SK-N-SH (cell line): ENCODE measurements at regions not wholly inside any gene's neighbourhood (a gene's known extent, or its start where the extent isn't known, plus 50 kb on each side); places are given as distances from the start of the nearest gene placed in this dataset.

Experiments
- CTCF ChIA-PET: fragments of 300-600, 350-600 bp; formaldehyde crosslinking; extraction: SDS; loops from one replicate; lab custom pipeline; 2021; lab: Yijun Ruan, JAX
- POLR2A ChIA-PET: fragments of 350-600 bp; sonication (Branson Sonifier 250); formaldehyde crosslinking; extraction: SDS; loops from one replicate; lab custom pipeline; 2020; ENCODE audit warnings: antibody characterized with exemption, inconsistent platforms; lab: Yijun Ruan, JAX
- DNase-seq: peaks from one replicate; pipeline ENCODE4 v3.0.0; 2012
- H2AFZ ChIP-seq: fragments of 200-600 bp; sonication (generic); 2 replicates; pipeline ENCODE4 v1.8.1; 2016; ENCODE audit warnings: antibody characterized with exemption, mild to moderate bottlenecking, low read depth
- H3F3A ChIP-seq: fragments of 200-600 bp; sonication (generic); replicated peaks from 2 replicates; pipeline ENCODE3; 2016; ENCODE audit warnings: antibody characterized with exemption, mild to moderate bottlenecking; ENCODE audit not compliant: insufficient read depth
- H3K27ac ChIP-seq, 2 experiments: fragments of 200-500 bp in 1 of 2; fragments of 200-600 bp in 1 of 2; sonication (Bioruptor generic) in 1 of 2; sonication (generic), shearing (Covaris generic) in 1 of 2; 2 replicates each; pipeline versions ENCODE4 v1.5.1 to v1.6.1; 2014 to 2016; ENCODE audit warnings: low read depth in 2 of 2, inconsistent platforms in 1 of 2, low read length in 1 of 2, mild to moderate bottlenecking in 1 of 2, mixed read lengths in 1 of 2
- H3K27me3 ChIP-seq: fragments of 200-600 bp; sonication (generic), shearing (Covaris generic); 2 replicates; pipeline ENCODE4 v1.6.1; 2016; ENCODE audit warnings: mixed run types; ENCODE audit not compliant: insufficient read depth
- H3K36me3 ChIP-seq, 2 experiments: fragments of 200-500 bp in 1 of 2; fragments of 200-600 bp in 1 of 2; sonication (Bioruptor generic) in 1 of 2; sonication (generic) in 1 of 2; replicated peaks in 1 of 2; 2 replicates each; pipeline versions ENCODE3 to v1.5.1; 2014 to 2016; ENCODE audit warnings: low read length in 1 of 2, mild to moderate bottlenecking in 1 of 2; ENCODE audit not compliant: insufficient read depth in 2 of 2, control insufficient read depth in 1 of 2
- H3K4me1 ChIP-seq, 2 experiments: fragments of 200-500 bp in 1 of 2; fragments of 200-600 bp in 1 of 2; sonication (Bioruptor generic) in 1 of 2; sonication (generic), shearing (Covaris generic) in 1 of 2; 2 replicates each; pipeline versions ENCODE4 v1.5.1 to v1.6.1; 2014 to 2016; ENCODE audit warnings: low read depth in 1 of 2, low read length in 1 of 2, mixed run types in 1 of 2; ENCODE audit not compliant: insufficient read depth in 2 of 2, control insufficient read depth in 1 of 2
- H3K4me2 ChIP-seq: fragments of 200-600 bp; sonication (generic), shearing (Covaris generic); 2 replicates; pipeline ENCODE4 v1.6.1; 2017; ENCODE audit warnings: mixed run types
- H3K4me3 ChIP-seq, 2 experiments: fragments of 200-500 bp in 1 of 2; fragments of 200-600 bp in 1 of 2; sonication (Bioruptor generic) in 1 of 2; sonication (generic), shearing (Covaris generic) in 1 of 2; 2 replicates each; pipeline versions ENCODE4 v1.5.1 to v1.8.1; 2014 to 2016; ENCODE audit warnings: low read depth in 2 of 2, inconsistent platforms in 1 of 2, low read length in 1 of 2, mild to moderate bottlenecking in 1 of 2, mixed read lengths in 1 of 2, moderate library complexity in 1 of 2
- H3K79me2 ChIP-seq: fragments of 200-600 bp; sonication (generic); 2 replicates; pipeline ENCODE4 v1.8.1; 2017; ENCODE audit warnings: mild to moderate bottlenecking; ENCODE audit not compliant: insufficient read depth
- H3K9ac ChIP-seq: fragments of 200-600 bp; sonication (generic); 2 replicates; pipeline ENCODE4 v1.6.1; 2017; ENCODE audit warnings: mixed run types
- H3K9me2 ChIP-seq: fragments of 200-600 bp; sonication (generic); 2 replicates; pipeline ENCODE4 v1.6.1; 2017; ENCODE audit warnings: mixed run types
- H3K9me3 ChIP-seq: fragments of 200-600 bp; sonication (generic); 2 replicates; pipeline ENCODE4 v1.6.1; 2017; ENCODE audit warnings: mixed run types, mild to moderate bottlenecking, moderate library complexity
- H4K20me1 ChIP-seq: fragments of 200-600 bp; sonication (generic); 2 replicates; pipeline ENCODE4 v1.6.1; 2017; ENCODE audit warnings: mild to moderate bottlenecking, mixed run types; ENCODE audit not compliant: insufficient read depth
- CTCF ChIP-seq: fragments of 200-600 bp; sonication (generic); IDR thresholded peaks from 2 replicates; pipeline ENCODE4 v1.6.1; 2017; ENCODE audit warnings: antibody characterized with exemption, mild to moderate bottlenecking, moderate library complexity
- ELF1 ChIP-seq: IDR thresholded peaks from 2 replicates; pipeline ENCODE4 v1.4.0; 2012
- FOSL2 ChIP-seq: IDR thresholded peaks from 2 replicates; pipeline ENCODE4 v1.4.0; 2012; ENCODE audit warnings: low read depth, mild to moderate bottlenecking, moderate library complexity, borderline replicate concordance
- MAX ChIP-seq: IDR thresholded peaks from 2 replicates; pipeline ENCODE4 v1.4.0; 2012; ENCODE audit warnings: low read depth
- MEF2A ChIP-seq: IDR thresholded peaks from 2 replicates; pipeline ENCODE4 v1.4.0; 2012; ENCODE audit warnings: low read depth, borderline replicate concordance
- RAD21 ChIP-seq: IDR thresholded peaks from 2 replicates; pipeline ENCODE4 v1.6.1; 2012; ENCODE audit warnings: mild to moderate bottlenecking, low read length
- RFX5 ChIP-seq: IDR thresholded peaks from 2 replicates; pipeline ENCODE4 v1.6.1; 2012; ENCODE audit warnings: mild to moderate bottlenecking, improper control_type of control experiment, low read length
- SIN3A ChIP-seq: IDR thresholded peaks from 2 replicates; pipeline ENCODE4 v1.6.1; 2012; ENCODE audit warnings: low read depth, mild to moderate bottlenecking, low read length, moderate library complexity, borderline replicate concordance
- USF2 ChIP-seq: fragments of 150-350 bp; IDR thresholded peaks from 2 replicates; pipeline ENCODE4 v1.6.1; 2017; ENCODE audit warnings: antibody characterized with exemption, low read length, low read depth, borderline replicate concordance
- WGBS: methylation state at CpG from one replicate; pipeline ENCODE4 v1.1.6; 2017; ENCODE audit warnings: low lambda C conversion rate; 5-methylcytosine and 5-hydroxymethylcytosine counted together
- TF ChIP-seq, protein P1 (sequence below): IDR thresholded peaks from 2 replicates; pipeline ENCODE4 v1.6.1; 2012; ENCODE audit warnings: mild to moderate bottlenecking, low read depth, low read length, moderate library complexity
- TF ChIP-seq, protein P2 (sequence below): IDR thresholded peaks from 2 replicates; pipeline ENCODE4 v1.4.0; 2012; ENCODE audit warnings: low read depth, borderline replicate concordance
- TF ChIP-seq, protein P3 (sequence below): IDR thresholded peaks from 2 replicates; pipeline ENCODE4 v1.4.0; 2012; ENCODE audit warnings: low read depth, borderline replicate concordance
- TF ChIP-seq, protein P4 (sequence below): IDR thresholded peaks from 2 replicates; pipeline ENCODE4; 2012

- TF ChIP-seq, protein P1, sequence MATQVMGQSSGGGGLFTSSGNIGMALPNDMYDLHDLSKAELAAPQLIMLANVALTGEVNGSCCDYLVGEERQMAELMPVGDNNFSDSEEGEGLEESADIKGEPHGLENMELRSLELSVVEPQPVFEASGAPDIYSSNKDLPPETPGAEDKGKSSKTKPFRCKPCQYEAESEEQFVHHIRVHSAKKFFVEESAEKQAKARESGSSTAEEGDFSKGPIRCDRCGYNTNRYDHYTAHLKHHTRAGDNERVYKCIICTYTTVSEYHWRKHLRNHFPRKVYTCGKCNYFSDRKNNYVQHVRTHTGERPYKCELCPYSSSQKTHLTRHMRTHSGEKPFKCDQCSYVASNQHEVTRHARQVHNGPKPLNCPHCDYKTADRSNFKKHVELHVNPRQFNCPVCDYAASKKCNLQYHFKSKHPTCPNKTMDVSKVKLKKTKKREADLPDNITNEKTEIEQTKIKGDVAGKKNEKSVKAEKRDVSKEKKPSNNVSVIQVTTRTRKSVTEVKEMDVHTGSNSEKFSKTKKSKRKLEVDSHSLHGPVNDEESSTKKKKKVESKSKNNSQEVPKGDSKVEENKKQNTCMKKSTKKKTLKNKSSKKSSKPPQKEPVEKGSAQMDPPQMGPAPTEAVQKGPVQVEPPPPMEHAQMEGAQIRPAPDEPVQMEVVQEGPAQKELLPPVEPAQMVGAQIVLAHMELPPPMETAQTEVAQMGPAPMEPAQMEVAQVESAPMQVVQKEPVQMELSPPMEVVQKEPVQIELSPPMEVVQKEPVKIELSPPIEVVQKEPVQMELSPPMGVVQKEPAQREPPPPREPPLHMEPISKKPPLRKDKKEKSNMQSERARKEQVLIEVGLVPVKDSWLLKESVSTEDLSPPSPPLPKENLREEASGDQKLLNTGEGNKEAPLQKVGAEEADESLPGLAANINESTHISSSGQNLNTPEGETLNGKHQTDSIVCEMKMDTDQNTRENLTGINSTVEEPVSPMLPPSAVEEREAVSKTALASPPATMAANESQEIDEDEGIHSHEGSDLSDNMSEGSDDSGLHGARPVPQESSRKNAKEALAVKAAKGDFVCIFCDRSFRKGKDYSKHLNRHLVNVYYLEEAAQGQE, result no peak
- TF ChIP-seq RFX5, result no peak
Measured at GRCh38 chr1:60988891-60989290, 93.5 kb upstream of the NFIA start (continued).

DNA sequence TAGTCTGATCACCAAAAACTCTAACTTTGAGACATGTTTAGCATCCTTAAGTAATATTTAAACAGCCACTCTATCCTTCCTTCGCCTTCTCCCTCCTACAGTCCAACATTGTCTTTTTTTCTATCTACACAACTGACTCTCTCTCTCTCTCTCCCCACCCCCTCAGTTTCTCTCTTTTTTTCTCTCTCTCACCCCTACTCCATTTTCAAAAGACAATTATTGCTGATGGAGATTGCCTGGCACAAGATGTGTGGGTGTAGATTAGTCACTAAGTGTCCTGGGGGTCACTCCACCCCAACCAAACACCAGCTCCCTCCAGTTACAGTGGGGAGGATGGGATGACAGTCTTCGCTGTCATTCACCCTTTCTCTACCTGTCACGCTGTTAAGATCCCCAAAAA is 94.5 kb upstream of the NFIA start:
- H2AFZ ChIP-seq, result no peak overlapping the region
- ChIA-PET POLR2A (no interaction called here), CTCF (interaction anchor here (0.8 to 4.7 kb wide), 4 partner anchors 11 to 466 kb away, joined by 3 to 43 read pairs (median 7); no protein-coding TSS in a partner anchor)
- H3K79me2 ChIP-seq, result no peaks in the 10 kb centered on the region
- no peaks in the 10 kb centered on the region for H4K20me1 ChIP-seq
- no peak overlapping the region for H3K27ac ChIP-seq
- TF ChIP-seq MAX, result no peak
- TF ChIP-seq FOSL2, result no peak
- TF ChIP-seq CTCF, result no peak
- no peak for TF ChIP-seq MEF2A
- TF ChIP-seq, protein P2, sequence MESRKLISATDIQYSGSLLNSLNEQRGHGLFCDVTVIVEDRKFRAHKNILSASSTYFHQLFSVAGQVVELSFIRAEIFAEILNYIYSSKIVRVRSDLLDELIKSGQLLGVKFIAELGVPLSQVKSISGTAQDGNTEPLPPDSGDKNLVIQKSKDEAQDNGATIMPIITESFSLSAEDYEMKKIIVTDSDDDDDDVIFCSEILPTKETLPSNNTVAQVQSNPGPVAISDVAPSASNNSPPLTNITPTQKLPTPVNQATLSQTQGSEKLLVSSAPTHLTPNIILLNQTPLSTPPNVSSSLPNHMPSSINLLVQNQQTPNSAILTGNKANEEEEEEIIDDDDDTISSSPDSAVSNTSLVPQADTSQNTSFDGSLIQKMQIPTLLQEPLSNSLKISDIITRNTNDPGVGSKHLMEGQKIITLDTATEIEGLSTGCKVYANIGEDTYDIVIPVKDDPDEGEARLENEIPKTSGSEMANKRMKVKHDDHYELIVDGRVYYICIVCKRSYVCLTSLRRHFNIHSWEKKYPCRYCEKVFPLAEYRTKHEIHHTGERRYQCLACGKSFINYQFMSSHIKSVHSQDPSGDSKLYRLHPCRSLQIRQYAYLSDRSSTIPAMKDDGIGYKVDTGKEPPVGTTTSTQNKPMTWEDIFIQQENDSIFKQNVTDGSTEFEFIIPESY, result no peak
- TF ChIP-seq, protein P3, sequence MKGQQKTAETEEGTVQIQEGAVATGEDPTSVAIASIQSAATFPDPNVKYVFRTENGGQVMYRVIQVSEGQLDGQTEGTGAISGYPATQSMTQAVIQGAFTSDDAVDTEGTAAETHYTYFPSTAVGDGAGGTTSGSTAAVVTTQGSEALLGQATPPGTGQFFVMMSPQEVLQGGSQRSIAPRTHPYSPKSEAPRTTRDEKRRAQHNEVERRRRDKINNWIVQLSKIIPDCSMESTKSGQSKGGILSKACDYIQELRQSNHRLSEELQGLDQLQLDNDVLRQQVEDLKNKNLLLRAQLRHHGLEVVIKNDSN, result no peak
- no peak for TF ChIP-seq USF2
- no peak for TF ChIP-seq RAD21
- TF ChIP-seq SIN3A, result no peak
- TF ChIP-seq ELF1, result no peak
- TF ChIP-seq, protein P4, sequence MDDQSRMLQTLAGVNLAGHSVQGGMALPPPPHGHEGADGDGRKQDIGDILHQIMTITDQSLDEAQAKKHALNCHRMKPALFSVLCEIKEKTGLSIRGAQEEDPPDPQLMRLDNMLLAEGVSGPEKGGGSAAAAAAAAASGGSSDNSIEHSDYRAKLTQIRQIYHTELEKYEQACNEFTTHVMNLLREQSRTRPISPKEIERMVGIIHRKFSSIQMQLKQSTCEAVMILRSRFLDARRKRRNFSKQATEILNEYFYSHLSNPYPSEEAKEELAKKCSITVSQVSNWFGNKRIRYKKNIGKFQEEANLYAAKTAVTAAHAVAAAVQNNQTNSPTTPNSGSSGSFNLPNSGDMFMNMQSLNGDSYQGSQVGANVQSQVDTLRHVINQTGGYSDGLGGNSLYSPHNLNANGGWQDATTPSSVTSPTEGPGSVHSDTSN, result no peak
- no peak overlapping the region for H3K4me2 ChIP-seq
- no peaks in the 10 kb centered on the region for H3K27me3 ChIP-seq
- no peaks in the 10 kb centered on the region for H3K36me3 ChIP-seq
- H3K4me1 ChIP-seq, result peaks cover 19 to 36% of the 10 kb centered on the region in 2 experiments
- H3K9me3 ChIP-seq, result no peaks in the 10 kb centered on the region
- DNase-seq, result no peak
- H3K9me2 ChIP-seq, result no peaks in the 10 kb centered on the region
- H3K4me3 ChIP-seq, result no peak overlapping the region
- H3K9ac ChIP-seq, result no peak overlapping the region
- over 99% methylated on average over 3 of the region's 3 CpGs for WGBS
- peaks cover 20% of the 10 kb centered on the region for H3F3A ChIP-seq
